B cell (primary cell): ENCODE measurements at regions not wholly inside any gene's neighbourhood (a gene's known extent, or its start where the extent isn't known, plus 50 kb on each side); places are given as distances from the start of the nearest gene placed in this dataset.

Experiments
- CTCF ChIP-seq: fragments of 200-600 bp; IDR thresholded peaks from one replicate; pipeline ENCODE4 v1.8.0; 2022; ENCODE audit warnings: antibody characterized with exemption, mild to moderate bottlenecking
- EZH2 ChIP-seq: IDR thresholded peaks from 2 replicates; pipeline ENCODE4 v1.6.1; 2012; ENCODE audit warnings: borderline replicate concordance, low read depth, mild to moderate bottlenecking, moderate library complexity, low read length; ENCODE audit not compliant: insufficient read depth, poor library complexity, severe bottlenecking

- TF ChIP-seq CTCF = no peak
- no peak for TF ChIP-seq EZH2
Observed at GRCh38 chr14:66003082-66003730, 483.0 kb upstream of the CCDC196 start.
